Neural progenitor cell (in vitro differentiated cells): ENCODE measurements at regions not wholly inside any gene's neighbourhood (a gene's known extent, or its start where the extent isn't known, plus 50 kb on each side); places are given as distances from the start of the nearest gene placed in this dataset.

Experiments used
- DNase-seq: peaks from one replicate; pipeline ENCODE4 v3.0.0-alpha.2; 2016; ENCODE audit warnings: low spot score
- H2AFZ ChIP-seq: fragments of 200-600 bp; sonication (generic); replicated peaks from 2 replicates; pipeline ENCODE4 v1.6.1; 2016; ENCODE audit warnings: antibody characterized with exemption
- H3F3A ChIP-seq: fragments of 200-600 bp; sonication (generic); 2 replicates; pipeline ENCODE4 v1.6.1; 2016; ENCODE audit warnings: antibody characterized with exemption, low read depth
- H3K27ac ChIP-seq: fragments of 200-600 bp; sonication (generic); 2 replicates; pipeline ENCODE4 v1.5.1; 2016; ENCODE audit warnings: mild to moderate bottlenecking
- H3K27me3 ChIP-seq: fragments of 200-600 bp; sonication (generic); 2 replicates; pipeline ENCODE4 v1.6.1; 2016; ENCODE audit warnings: mild to moderate bottlenecking, moderate library complexity
- H3K36me3 ChIP-seq: fragments of 200-600 bp; sonication (generic); 2 replicates; pipeline ENCODE4 v1.5.1; 2016
- H3K4me1 ChIP-seq: fragments of 200-600 bp; sonication (generic); 2 replicates; pipeline ENCODE4 v1.6.1; 2016; ENCODE audit warnings: mixed run types
- H3K4me2 ChIP-seq: fragments of 200-600 bp; sonication (generic); 2 replicates; pipeline ENCODE4 v1.6.1; 2016
- H3K4me3 ChIP-seq: fragments of 200-600 bp; sonication (generic); 2 replicates; pipeline ENCODE4 v1.5.1; 2016
- H3K79me2 ChIP-seq: fragments of 200-600 bp; sonication (generic); 2 replicates; pipeline ENCODE4 v1.6.1; 2016; ENCODE audit warnings: low read depth
- H3K9ac ChIP-seq: fragments of 200-600 bp; sonication (generic); 2 replicates; pipeline ENCODE4 v1.6.1; 2016
- H3K9me3 ChIP-seq: fragments of 200-600 bp; sonication (generic); 2 replicates; pipeline ENCODE4 v1.5.1; 2016; ENCODE audit warnings: low read depth
- H4K20me1 ChIP-seq: fragments of 200-600 bp; sonication (generic); 2 replicates; pipeline ENCODE4 v1.6.1; 2016; ENCODE audit warnings: low read depth
- H3K27ac Mint-ChIP-seq: 3 replicates; pipeline ENCODE4 v1.8.0; 2021; ENCODE audit warnings: mixed read lengths
- H3K27me3 Mint-ChIP-seq: 2 replicates; pipeline ENCODE4 v1.8.0; 2022; ENCODE audit warnings: low read depth, mild to moderate bottlenecking, inconsistent platforms, moderate library complexity, mixed read lengths; ENCODE audit not compliant: insufficient read depth
- H3K36me3 Mint-ChIP-seq: 3 replicates; pipeline ENCODE4 v1.8.0; 2021; ENCODE audit warnings: mixed read lengths
- H3K4me1 Mint-ChIP-seq: 3 replicates; pipeline ENCODE4 v1.8.0; 2021; ENCODE audit warnings: mixed read lengths
- H3K4me3 Mint-ChIP-seq: 3 replicates; pipeline ENCODE4 v1.8.0; 2021; ENCODE audit warnings: mild to moderate bottlenecking, moderate library complexity, mixed read lengths
- H3K9me3 Mint-ChIP-seq: 3 replicates; pipeline ENCODE4 v1.8.0; 2020; ENCODE audit warnings: mixed read lengths
- EZH2 ChIP-seq: fragments of 200-600 bp; sonication (generic); IDR thresholded peaks from 2 replicates; pipeline ENCODE4 v1.6.1; 2017; ENCODE audit warnings: antibody characterized with exemption, mild to moderate bottlenecking, moderate library complexity
- EZH2phosphoT487 ChIP-seq: fragments of 200-600 bp; sonication (generic); IDR thresholded peaks from 2 replicates; pipeline ENCODE4 v1.6.1; 2017; ENCODE audit warnings: antibody characterized with exemption
- TF ChIP-seq, protein P1 (sequence below): fragments of 200-600 bp; sonication (generic); IDR thresholded peaks from 2 replicates; pipeline ENCODE4 v1.5.1; 2017; ENCODE audit warnings: antibody characterized with exemption, mild to moderate bottlenecking

DNA sequence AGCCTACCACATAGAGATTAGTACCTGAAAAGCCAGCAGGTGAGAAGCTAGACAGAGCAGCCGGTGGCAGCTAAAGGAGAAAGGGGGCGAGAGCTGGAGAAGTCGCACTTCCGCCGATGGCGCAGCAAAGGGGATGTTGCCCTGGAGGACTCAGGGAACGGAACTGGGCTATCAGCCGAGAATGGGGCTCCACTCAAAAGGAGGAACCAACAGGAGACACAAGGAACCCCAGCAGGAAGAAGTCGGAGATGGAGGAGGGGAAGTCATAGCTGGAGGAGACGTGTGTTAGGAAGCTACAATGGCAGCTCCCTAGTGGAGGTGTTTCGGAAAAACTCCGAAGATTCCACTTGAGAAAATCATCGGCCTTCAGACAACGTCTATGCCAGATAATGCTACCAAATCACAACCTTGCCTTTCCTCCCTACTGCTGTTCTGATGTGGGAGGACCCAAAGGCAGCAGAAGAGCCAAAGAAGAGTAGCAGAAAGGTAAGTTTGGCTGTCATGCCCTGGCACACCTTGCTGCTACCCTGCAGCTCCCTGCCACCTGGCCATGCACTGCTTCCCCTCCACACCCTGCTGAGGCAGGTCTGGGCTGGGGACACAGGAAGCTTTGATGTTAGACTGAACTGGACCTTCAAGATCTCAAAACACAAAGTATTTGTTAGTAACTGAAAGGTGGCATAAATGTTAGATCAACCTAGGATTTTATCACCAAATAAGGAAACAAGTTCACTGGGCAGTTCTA lies 127.9 kb downstream of the DLEU7 start:
- Histone ChIP-seq H3K4me3 (no peak overlapping the region), H3K27me3 (no peaks in the 10 kb centered on the region), H4K20me1 (no peaks in the 10 kb centered on the region), H2AFZ (no peak overlapping the region), H3K4me1 (no peaks in the 10 kb centered on the region), H3K36me3 (no peaks in the 10 kb centered on the region), H3K27ac (no peak overlapping the region), H3K4me2 (no peak overlapping the region), H3K9ac (no peak overlapping the region), H3F3A (no peaks in the 10 kb centered on the region), H3K79me2 (no peaks in the 10 kb centered on the region), H3K9me3 (no peaks in the 10 kb centered on the region)
- Mint-ChIP-seq H3K4me1 (peaks cover 3% of the 10 kb centered on the region), H3K27me3 (peaks cover 5% of the 10 kb centered on the region), H3K36me3 (no peaks in the 10 kb centered on the region), H3K27ac (peak overlapping the region; percentile 19), H3K4me3 (no peak overlapping the region), H3K9me3 (no peaks in the 10 kb centered on the region)
- no peak for DNase-seq
- TF ChIP-seq EZH2phosphoT487: no peak
- TF ChIP-seq, protein P1, sequence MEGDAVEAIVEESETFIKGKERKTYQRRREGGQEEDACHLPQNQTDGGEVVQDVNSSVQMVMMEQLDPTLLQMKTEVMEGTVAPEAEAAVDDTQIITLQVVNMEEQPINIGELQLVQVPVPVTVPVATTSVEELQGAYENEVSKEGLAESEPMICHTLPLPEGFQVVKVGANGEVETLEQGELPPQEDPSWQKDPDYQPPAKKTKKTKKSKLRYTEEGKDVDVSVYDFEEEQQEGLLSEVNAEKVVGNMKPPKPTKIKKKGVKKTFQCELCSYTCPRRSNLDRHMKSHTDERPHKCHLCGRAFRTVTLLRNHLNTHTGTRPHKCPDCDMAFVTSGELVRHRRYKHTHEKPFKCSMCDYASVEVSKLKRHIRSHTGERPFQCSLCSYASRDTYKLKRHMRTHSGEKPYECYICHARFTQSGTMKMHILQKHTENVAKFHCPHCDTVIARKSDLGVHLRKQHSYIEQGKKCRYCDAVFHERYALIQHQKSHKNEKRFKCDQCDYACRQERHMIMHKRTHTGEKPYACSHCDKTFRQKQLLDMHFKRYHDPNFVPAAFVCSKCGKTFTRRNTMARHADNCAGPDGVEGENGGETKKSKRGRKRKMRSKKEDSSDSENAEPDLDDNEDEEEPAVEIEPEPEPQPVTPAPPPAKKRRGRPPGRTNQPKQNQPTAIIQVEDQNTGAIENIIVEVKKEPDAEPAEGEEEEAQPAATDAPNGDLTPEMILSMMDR: no peak
- TF ChIP-seq EZH2: no peak

DNA sequence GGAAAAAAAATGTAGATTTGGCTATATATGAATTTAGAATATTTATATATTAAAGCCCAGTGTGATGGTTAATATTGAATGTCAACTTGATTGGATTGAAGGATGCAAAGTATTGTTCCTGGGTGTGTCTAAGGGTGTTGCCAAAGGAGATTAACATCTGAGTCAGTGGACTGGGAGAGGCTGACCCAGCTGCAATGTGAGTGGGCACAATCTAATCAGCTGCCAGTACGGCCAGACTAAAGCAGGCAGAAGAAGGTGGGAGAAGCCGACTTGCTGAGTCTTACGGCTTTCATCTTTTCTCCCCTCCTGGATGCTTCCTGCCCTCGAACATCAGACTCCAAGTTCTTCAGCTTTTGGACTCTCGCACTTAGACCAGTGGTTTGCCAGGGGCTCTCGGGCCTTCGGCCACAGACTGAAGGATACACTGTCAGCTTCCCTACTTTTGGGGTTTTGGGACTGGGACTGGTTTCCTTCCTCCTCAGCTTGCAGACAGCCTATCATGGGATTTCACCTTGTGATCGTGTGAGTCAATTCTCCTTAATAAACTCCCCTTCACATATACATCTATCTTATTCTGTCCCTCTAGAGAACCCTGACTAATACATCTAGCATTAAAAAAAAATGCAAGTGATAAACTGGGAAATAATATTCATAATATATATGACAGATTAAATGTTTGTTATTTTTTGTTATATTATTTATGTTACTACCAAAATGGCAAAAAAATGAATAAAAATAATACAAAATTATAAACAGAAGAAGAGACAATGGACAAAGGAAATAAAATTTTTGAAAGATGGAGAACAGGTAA lies 122.4 kb downstream of the DLEU7 start:
- H3K9ac ChIP-seq: no peak overlapping the region
- no peaks in the 10 kb centered on the region for H3K36me3 ChIP-seq
- H3K4me2 ChIP-seq: no peak overlapping the region
- no peaks in the 10 kb centered on the region for H3K4me1 ChIP-seq
- no peak overlapping the region for H2AFZ ChIP-seq
- no peaks in the 10 kb centered on the region for H4K20me1 ChIP-seq
- no peak for DNase-seq
- no peaks in the 10 kb centered on the region for H3K27me3 ChIP-seq
- no peaks in the 10 kb centered on the region for H3K4me1 Mint-ChIP-seq
- no peak overlapping the region for H3K27ac ChIP-seq
- H3K27me3 Mint-ChIP-seq: peaks cover 3% of the 10 kb centered on the region
- no peaks in the 10 kb centered on the region for H3K9me3 ChIP-seq
- no peak for TF ChIP-seq EZH2
- no peak for TF ChIP-seq EZH2phosphoT487
- TF ChIP-seq, protein P1: no peak
- H3K4me3 ChIP-seq: no peak overlapping the region
- H3K79me2 ChIP-seq: no peaks in the 10 kb centered on the region
- H3K9me3 Mint-ChIP-seq: no peaks in the 10 kb centered on the region
- no peak overlapping the region for H3K27ac Mint-ChIP-seq
- H3K36me3 Mint-ChIP-seq: no peaks in the 10 kb centered on the region
- H3F3A ChIP-seq: no peaks in the 10 kb centered on the region
- H3K4me3 Mint-ChIP-seq: no peak overlapping the region

DNA sequence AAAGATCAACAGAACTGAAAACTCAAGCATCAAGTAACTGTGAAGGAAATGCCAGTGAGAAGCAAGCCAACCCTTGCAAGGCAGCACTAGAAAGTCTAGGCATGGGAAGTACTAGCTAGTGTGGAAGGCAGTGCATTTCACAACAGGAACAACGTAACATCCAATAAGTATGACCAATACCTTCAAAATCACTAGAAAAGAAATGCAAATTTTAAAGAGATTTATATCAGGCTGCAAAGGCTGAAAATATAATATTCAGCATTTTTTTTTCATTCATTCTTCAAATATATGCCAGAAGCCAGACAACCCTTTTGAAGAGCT lies 121.9 kb downstream of the DLEU7 start:
- H3K4me1 ChIP-seq: no peaks in the 10 kb centered on the region
- Mint-ChIP-seq H3K36me3 (no peaks in the 10 kb centered on the region), H3K9me3 (no peaks in the 10 kb centered on the region), H3K27ac (no peak overlapping the region), H3K4me1 (no peaks in the 10 kb centered on the region), H3K27me3 (peaks cover 3% of the 10 kb centered on the region), H3K4me3 (no peak overlapping the region)
- H3K4me2 ChIP-seq: no peak overlapping the region
- no peaks in the 10 kb centered on the region for H3K27me3 ChIP-seq
- no peak overlapping the region for H3K4me3 ChIP-seq
- H3K36me3 ChIP-seq: no peaks in the 10 kb centered on the region
- H2AFZ ChIP-seq: no peak overlapping the region
- no peaks in the 10 kb centered on the region for H3K79me2 ChIP-seq
- no peak overlapping the region for H3K9ac ChIP-seq
- H3K27ac ChIP-seq: no peak overlapping the region
- H3F3A ChIP-seq: no peaks in the 10 kb centered on the region
- TF ChIP-seq, protein P1: no peak
- TF ChIP-seq EZH2: no peak
- TF ChIP-seq EZH2phosphoT487: no peak
- DNase-seq: no peak
- no peaks in the 10 kb centered on the region for H4K20me1 ChIP-seq
- no peaks in the 10 kb centered on the region for H3K9me3 ChIP-seq
